Ishikawa (cell line): ENCODE measurements at regions not wholly inside any gene's neighbourhood (a gene's known extent, or its start where the extent isn't known, plus 50 kb on each side); places are given as distances from the start of the nearest gene placed in this dataset.

Experiments used
- RAD21 ChIP-seq: IDR thresholded peaks from 2 replicates; pipeline ENCODE4 v1.6.1; 2012; ENCODE audit warnings: low read depth
- REST ChIP-seq: IDR thresholded peaks from 2 replicates; pipeline ENCODE4 v1.6.1; 2012; ENCODE audit warnings: low read depth, mild to moderate bottlenecking
- TAF1 ChIP-seq: IDR thresholded peaks from 2 replicates; pipeline ENCODE4 v1.6.1; 2012; ENCODE audit warnings: low read depth, mild to moderate bottlenecking
- TCF12 ChIP-seq: IDR thresholded peaks from 2 replicates; pipeline ENCODE4 v1.6.1; 2012; ENCODE audit warnings: low read depth
- ZBTB7A ChIP-seq: IDR thresholded peaks from 2 replicates; pipeline ENCODE4 v1.6.1; 2012; ENCODE audit warnings: low read depth

GRCh38 chr2:123045713-123046112 is 979.4 kb upstream of the CNTNAP5 start:
- TF ChIP-seq RAD21 (no peak), ZBTB7A (no peak), REST (no peak), TAF1 (no peak), TCF12 (no peak)
